HG02973 (cell line): ENCODE measurements at regions not wholly inside any gene's neighbourhood (a gene's known extent, or its start where the extent isn't known, plus 50 kb on each side); places are given as distances from the start of the nearest gene placed in this dataset.
"Not testable (repeated sequence)": the region's sequence is repeated elsewhere in the genome, so short reads cannot be mapped to it uniquely, and the experiment has no call there.

Experiments used
- ATAC-seq: cut with Tn5 transposase; IDR thresholded peaks from one replicate; pipeline ENCODE4 v1.9.1; 2021; ENCODE audit warnings: moderate library complexity; ENCODE audit not compliant: unreplicated experiment

DNA sequence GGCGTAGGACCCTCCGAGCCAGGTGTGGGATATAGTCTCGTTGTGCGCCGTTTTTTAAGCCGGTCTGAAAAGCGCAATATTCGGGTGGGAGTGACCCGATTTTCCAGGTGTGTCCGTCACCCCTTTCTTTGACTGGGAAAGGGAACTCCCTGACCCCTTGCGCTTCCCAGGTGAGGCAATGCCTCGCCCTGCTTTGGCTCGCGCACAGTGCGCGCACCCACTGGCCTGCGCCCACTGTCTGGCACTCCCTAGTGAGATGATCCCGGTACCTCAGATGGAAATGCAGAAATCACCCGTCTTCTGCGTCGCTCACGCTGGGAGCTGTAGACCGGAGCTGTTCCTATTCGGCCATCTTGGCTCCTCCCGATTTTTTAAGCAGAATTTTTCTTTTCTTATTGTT is 323.9 kb downstream of the NUF2 start:
- not testable (repeated sequence) for ATAC-seq

- ATAC-seq = no peak
These were observed 328.9 kb downstream of the NUF2 start for GRCh38 chr1:163650624-163651023.

GRCh38 chr1:163652441-163652840 is 330.7 kb downstream of the NUF2 start:
- ATAC-seq = no peak

- ATAC-seq = no peak
These were observed 333.8 kb downstream of the NUF2 start for GRCh38 chr1:163655565-163655964.

GRCh38 chr1:163656095-163656759 is 334.5 kb downstream of the NUF2 start:
- no peak for ATAC-seq

GRCh38 chr1:163657719-163658118 is 336.0 kb downstream of the NUF2 start:
- no peak for ATAC-seq

GRCh38 chr1:163661391-163661790 is 339.6 kb downstream of the NUF2 start:
- no peak for ATAC-seq

DNA sequence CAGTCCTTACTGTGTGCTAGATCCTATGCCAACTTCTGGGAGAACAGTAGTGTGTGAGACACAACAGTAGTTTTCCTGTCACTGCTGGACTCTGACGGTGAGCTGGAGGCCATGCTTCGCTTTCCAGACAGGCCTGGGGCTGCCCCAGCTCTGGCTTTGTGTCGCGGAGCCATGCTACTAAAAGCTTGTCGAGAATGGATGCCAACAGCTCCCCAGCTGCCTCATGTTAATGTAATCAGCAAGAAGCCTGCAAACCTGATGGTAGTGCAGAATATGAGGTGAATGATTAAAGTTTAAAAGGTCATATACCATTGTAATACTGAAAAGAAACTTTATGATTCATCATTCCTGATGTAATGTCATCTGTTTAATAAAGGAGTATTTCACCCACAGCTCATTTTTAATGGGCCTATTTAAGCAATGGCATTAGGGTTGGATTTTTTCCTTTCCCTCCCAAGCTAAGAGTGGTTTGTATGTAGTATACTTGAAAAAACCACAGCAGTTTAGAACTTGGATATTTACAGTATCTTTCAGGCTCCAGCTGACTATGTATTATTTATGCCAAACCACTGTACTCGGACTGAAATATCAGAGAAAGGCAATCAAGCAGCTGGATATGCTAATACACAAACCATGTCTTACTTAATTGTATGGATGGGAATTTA is 343.0 kb downstream of the NUF2 start:
- ATAC-seq = no peak

- ATAC-seq = no peak
These were observed 346.7 kb downstream of the NUF2 start for GRCh38 chr1:163668472-163668871.

DNA sequence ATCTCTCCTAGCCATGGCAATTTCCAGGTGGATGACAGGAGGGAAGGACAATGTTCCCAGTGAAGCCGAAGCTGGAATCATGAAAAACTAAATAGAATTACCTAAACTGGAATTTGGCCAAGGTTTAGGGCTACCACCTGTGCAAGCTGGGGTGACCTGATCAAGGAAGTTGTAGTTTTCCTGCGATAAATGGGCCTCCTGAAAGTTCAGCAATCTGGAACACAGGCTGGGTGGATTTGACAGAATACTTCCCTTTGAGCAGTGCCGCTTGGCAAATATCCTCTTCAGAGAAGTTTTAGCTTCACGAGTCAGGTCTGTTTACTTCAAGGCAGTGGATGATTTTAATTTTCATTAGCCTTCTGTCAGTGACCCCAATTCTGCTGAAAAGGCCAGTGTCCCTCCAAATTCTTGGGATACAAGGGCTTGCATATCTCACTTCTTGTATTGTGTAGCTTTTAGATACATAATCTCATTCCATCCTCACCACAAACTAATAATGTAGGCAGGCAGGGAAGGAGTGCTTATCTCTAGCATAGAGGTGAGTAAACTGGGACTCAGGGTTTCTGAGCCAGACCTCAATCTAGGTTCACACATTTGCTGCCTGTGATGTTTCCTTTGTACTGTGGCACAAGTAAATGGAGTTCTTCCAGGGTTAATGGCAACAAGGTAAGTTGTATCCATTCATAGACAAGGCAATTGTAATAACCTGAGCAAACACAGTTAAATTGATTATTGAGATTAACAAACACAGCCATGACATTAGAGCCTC is 349.4 kb downstream of the NUF2 start:
- no peak for ATAC-seq

DNA sequence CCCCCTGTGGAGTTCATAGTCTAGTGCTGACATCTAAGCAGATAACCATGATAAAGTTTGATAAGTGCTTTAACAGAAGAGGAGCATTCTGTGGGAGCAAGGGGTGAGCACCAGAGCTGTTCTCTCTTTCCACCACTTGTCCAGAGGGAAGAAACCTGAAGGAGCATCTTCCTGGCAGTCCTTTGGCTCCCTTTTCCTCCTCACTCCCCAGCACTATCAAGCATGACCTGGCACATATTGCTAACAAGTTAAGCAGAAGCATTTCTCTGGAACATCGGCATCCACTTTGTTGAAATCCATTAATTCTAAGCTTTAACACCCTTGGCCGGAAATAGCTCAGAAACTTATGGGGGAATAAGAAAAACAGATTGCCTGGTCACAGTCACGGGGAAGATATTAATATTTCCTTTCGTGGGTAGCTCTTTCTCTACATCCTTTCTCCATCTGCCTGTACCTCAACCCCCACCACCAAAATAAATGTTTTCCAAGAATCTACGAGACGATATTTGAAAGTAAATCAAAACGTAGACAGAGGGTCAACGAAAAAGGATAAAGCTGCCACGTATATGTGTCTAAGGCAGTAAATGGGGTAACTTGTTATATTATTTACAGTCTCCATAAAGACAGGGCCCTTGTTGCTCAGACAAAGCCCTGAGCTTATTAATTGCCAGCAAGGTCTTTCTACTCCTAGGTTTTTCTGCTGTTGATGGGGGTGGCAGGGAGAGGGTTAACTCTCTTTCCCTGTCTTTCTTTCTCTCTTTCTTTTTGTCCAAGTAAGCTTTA is 351.4 kb downstream of the NUF2 start:
- no peak for ATAC-seq

- no peak for ATAC-seq
These were observed 352.0 kb downstream of the NUF2 start for GRCh38 chr1:163673759-163674151.

DNA sequence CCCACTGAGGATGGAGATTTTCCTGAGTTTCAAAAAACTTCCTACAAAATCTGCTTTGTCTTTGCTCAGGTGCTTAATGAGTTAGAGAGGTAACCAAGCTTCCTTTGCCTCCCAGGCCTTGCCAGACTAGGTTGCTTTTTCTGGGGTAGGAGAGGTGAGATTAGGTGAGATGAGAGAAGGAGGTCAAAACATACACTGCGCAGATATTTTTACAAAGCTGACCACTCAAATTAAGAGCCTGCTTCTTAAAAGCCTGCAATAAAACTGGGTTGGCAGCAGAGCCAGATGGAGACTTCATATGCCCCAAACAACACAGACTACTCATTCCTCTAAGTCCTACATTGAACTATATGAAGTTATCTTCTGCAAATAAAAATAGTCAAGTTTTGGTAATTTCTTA is 352.5 kb downstream of the NUF2 start:
- no peak for ATAC-seq

- no peak for ATAC-seq
These were observed 363.0 kb downstream of the NUF2 start for GRCh38 chr1:163684785-163685184.

DNA sequence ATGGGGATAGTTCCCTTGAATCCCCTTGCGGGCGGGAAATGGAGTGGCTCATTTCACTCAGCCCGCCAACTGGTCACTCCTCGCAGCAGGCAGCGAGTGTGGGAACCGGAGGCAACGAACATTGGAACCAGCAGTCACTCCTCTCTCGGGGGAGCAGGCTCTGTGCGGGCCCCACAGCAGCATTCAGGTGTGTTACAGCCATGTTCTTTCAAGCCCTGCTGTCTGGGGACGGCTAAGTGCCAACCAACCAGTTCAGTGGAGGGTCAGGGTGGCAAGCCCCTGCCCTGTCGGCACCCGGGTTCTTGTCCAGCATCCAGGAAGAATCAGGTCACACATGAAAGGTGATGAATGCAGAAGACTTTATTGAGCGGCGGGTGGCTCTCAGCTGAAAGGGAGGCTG is 370.5 kb downstream of the NUF2 start:
- no peak for ATAC-seq

DNA sequence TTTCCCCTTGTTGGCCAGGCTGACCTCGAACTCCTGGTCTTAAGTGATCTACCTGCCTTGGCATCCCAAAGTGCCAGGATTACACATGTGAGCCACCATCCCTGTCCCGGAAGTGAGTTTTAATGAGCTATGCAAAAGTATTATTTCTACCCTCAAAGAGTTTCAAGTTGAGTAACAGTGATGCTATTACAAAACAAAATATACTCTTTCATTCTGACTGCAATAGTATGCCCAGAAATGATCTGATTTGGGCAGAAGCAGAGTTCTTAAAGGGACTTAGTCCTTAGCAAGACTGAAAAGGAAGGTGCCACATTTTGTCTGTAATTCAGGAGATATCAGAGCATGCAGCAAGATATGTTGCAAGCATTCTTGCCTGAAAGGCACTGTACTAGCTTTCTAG is 375.4 kb downstream of the NUF2 start:
- peak; percentile 70 for ATAC-seq

GRCh38 chr1:163701783-163702374 is 380.1 kb downstream of the NUF2 start:
- ATAC-seq = no peak

GRCh38 chr1:163703794-163704193 is 382.0 kb downstream of the NUF2 start:
- no peak for ATAC-seq

DNA sequence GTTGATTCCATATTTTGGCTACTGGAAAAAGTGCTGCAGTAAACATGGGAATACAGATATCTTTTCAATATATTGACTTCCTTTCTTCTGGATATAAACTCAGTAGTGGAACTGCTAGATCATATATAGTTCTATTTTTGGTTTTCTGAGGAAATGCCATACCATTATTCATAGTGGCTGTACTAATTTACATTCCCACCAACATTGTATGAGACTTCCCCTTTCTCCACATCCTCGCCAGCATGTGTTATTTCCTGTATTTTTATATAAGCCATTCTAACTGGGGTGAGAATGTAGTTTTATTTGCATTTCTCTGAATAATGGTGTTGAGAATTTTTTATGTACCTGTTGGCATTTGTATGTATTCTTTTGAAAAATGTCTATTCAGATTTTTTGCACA is 385.2 kb downstream of the NUF2 start:
- no peak for ATAC-seq

GRCh38 chr1:163709636-163710035 is 387.9 kb downstream of the NUF2 start:
- no peak for ATAC-seq

GRCh38 chr1:163712321-163712720 is 390.6 kb downstream of the NUF2 start:
- ATAC-seq = no peak
